ENCODE measurements at regions not wholly inside any gene's neighbourhood (a gene's known extent, or its start where the extent isn't known, plus 50 kb on each side); places are given as distances from the start of the nearest gene placed in this dataset.

- TF ChIP-seq, protein P1, sequence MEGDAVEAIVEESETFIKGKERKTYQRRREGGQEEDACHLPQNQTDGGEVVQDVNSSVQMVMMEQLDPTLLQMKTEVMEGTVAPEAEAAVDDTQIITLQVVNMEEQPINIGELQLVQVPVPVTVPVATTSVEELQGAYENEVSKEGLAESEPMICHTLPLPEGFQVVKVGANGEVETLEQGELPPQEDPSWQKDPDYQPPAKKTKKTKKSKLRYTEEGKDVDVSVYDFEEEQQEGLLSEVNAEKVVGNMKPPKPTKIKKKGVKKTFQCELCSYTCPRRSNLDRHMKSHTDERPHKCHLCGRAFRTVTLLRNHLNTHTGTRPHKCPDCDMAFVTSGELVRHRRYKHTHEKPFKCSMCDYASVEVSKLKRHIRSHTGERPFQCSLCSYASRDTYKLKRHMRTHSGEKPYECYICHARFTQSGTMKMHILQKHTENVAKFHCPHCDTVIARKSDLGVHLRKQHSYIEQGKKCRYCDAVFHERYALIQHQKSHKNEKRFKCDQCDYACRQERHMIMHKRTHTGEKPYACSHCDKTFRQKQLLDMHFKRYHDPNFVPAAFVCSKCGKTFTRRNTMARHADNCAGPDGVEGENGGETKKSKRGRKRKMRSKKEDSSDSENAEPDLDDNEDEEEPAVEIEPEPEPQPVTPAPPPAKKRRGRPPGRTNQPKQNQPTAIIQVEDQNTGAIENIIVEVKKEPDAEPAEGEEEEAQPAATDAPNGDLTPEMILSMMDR (IDR thresholded peaks at IDR 0.05; ENCODE audit: extremely low read depth in 1 of 2, insufficient read depth in 1 of 2, low read depth in 1 of 2, low read length in 2 of 2) = no peak
- TF ChIP-seq, protein P2, sequence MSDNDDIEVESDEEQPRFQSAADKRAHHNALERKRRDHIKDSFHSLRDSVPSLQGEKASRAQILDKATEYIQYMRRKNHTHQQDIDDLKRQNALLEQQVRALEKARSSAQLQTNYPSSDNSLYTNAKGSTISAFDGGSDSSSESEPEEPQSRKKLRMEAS (IDR thresholded peaks at IDR 0.05; ENCODE audit: insufficient read depth, insufficient read length) = no peak
- TF ChIP-seq EZH2 (IDR thresholded peaks at IDR 0.05; ENCODE audit: borderline replicate concordance, low read depth, low read length, severe bottlenecking) = no peak
- TF ChIP-seq POLR2A (IDR thresholded peaks at IDR 0.05; ENCODE audit: low read depth, low read length) = no peak
Measured at GRCh38 chr4:19021617-19022016, 1000.1 kb upstream of the LCORL start.

Measured in endothelial cell of umbilical vein (primary cell).